ENCODE measurements at regions not wholly inside any gene's neighbourhood (a gene's known extent, or its start where the extent isn't known, plus 50 kb on each side); places are given as distances from the start of the nearest gene placed in this dataset.

GRCh38 chr4:81351654-81352445 lies 119.9 kb downstream of the RASGEF1B start:
- TF ChIP-seq CTCF (IDR thresholded peaks at IDR 0.05) (peak; percentile 48 to 87 (median 58)), POLR2A (IDR thresholded peaks at IDR 0.05) (no peak)

Data from thyroid gland (tissue), 4 donors.